ENCODE measurements at regions not wholly inside any gene's neighbourhood (a gene's known extent, or its start where the extent isn't known, plus 50 kb on each side); places are given as distances from the start of the nearest gene placed in this dataset.
"Not testable (repeated sequence)": the region's sequence is repeated elsewhere in the genome, so short reads cannot be mapped to it uniquely, and the experiment has no call there.

DNA sequence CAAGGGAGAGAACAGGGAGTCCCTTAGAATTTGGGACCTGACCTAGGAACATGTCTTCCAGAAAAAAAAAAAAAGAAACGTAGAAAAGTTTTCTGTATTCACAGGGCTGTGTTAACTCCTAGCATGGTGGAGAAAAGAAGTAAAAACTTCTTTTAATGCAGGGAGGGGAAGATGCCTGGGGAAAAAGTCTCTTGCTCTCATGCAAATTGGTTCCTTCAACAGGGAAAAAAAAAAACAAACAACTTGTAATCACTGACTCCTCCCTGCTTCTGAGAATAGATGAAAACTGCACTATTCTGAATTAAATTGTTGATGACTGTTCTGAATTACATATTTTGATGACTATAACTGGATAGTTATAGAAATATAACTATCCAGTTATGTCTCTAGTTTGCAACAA lies 933.2 kb downstream of the TRIB2 start:
- DNase-seq: no peak

DNA sequence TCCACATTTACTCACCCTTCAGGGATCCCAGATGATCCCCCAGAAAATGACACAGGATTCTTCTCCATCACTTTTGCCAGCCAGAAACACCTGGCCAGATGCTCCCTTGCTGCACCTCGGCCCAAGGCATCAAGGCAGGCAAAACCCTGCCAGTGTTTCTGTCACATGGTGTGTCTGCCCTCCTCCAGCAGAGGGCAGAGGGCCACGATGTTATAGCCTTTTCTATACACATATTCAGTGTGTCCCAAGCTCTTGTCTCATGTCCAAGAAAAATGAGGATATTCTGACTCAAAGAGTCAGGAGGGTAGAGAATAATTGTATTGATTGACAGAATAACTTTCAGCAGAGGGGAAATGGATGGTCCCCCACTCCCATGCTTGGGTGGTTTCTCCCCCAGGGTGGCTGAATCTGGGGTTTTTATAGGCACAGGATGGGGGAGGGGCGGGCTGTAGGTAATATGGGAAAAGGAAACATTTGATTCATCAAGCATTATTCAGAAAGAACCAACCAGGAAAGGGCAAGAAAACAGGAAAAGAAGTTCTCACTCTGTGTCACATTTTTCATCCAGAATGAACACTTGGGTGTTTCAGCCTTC lies 933.9 kb downstream of the TRIB2 start:
- no peak for DNase-seq

- no peak for DNase-seq
Observed at GRCh38 chr2:13651684-13652131, 935.0 kb downstream of the TRIB2 start.

DNA sequence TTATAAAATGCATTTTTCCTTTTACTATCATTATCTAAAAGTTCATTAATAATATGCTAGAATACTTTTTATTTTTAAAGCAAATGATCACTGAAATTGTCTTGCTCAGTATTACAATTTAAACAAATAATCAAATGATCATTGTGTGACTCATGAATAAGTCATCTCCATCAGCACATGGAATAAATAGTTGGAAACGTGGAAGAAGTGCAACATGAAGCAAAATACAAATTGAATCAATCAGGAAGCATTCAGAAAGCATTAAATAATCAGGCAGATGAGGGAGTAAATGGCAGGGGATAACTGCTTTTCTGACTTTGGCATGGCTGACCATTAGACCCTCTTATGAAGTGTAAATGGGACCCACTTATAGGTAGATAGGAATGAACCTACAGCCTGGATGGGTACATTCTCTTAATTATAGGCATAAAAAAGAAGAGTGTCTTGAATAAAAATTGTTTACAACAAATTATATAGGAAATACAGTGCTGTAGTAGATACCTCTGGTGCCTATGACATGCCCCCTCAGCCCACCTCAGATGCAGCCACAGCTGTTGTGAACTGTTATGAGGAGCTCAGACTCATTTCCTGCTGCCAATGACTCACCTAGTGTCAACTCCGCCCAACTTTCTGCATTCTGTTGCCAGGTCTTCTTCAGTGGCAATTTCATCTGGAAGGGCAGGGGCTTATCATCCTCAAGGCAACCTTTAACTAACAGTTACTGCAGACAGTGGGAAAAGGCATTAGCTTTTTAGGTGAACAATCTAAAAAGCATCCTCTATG lies 936.0 kb downstream of the TRIB2 start:
- DNase-seq: no peak

- DNase-seq: no peak
Observed at GRCh38 chr2:13654416-13654815, 937.7 kb downstream of the TRIB2 start.

DNA sequence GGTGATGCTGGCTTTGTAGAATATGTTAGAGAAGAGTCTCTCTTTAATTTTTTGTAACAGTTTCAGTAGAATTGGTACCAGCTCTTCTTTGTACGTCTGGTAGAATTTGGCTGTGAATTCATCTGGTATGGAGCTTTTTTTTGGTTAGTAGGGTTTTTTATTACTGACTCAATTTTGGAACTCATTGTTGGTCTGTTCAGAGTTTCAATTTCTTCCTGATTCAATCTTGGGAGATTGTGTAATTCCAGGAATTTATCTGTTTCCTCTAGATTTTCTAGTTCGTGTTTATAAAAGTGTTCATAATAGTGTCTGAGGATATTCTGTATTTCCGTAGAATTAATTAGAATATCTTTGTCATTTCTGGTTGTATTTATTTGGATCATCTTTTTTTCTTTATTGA lies 943.5 kb downstream of the TRIB2 start:
- no peak for DNase-seq

GRCh38 chr2:13662055-13662454 lies 945.3 kb downstream of the TRIB2 start:
- no peak for DNase-seq

- DNase-seq: no peak
Observed at GRCh38 chr2:13666582-13667414, 950.1 kb downstream of the TRIB2 start.

- DNase-seq: no peak
Observed at GRCh38 chr2:13667415-13667757, 950.6 kb downstream of the TRIB2 start.

DNA sequence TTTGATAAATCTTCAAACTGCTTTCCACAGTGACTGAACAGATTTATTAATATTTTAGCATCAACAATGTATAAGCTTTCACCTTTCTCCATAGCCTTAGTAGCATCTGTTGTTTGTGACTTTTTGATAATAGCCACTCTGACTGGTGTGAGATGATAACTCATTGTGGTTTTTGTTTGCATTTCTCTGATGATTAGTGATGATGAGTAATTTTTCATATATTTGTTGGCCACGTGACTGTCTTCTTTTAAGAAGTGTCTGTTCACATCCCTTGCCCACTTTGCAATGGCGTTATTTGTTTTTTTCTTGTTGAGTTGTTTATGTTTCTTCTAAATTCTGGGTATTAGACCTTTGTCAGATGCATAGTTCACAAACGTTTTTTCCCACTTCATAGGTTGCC lies 952.9 kb downstream of the TRIB2 start:
- no peak for DNase-seq

DNA sequence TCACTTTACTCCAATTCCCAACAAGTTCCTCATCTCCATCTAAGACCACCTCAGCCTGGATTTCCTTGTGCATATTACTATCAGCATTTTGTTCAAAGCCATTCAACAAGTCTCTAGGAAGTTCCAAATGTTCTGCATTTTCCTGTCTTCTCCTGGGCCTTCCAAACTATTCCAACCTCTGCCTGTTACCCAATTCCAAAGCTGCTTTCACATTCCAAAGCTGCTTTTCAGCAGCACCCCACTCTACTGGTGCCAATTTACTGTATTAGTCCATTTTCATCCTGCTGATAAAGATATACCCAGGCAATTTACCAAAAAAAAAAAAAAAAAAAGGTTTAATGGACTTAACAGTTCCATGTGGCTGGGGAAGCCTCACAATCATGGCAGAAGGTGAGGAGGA lies 957.1 kb downstream of the TRIB2 start:
- DNase-seq: not testable (repeated sequence)

DNA sequence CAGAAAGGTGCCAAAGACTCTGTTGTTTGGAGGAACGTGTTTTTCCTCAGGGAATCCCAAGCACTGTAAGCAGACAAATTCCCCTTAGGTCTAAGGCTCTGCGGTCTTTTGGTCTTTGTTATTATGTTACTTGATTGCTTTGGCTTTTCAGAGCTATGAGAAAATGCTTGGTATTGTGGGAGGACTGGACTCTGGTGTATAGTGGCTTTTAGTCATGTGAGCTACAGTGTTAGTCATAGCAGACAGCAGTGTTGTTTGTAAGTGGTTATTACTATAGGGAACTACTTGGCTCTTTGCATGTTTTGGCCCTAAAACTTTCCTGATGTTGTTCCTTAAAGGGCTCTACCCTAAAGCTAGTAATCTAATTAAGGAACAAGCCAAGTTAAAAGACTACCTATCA lies 956.2 kb upstream of the LRATD1 start:
- DNase-seq: no peak

DNA sequence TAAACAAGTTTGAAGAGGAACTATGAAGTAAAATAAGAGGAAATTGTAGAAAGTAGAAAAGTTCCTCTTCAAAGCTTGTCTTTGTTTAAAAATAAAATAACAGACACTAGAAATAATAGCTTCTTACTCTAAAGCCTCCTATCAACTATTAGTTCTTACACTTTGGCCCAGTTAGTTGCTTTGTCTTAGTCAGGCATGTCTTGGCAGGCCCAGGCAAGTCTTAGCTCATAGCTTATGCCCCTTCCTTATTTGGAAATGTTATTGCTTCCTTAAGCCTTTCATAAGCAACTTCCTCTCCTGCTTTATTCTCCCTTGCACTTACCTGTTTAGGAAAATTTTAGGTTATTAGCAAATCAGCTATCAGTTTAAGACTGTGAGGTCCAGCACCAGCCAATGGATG lies 950.6 kb upstream of the LRATD1 start:
- DNase-seq: no peak

- no peak for DNase-seq
Observed at GRCh38 chr2:13682540-13683272, 949.8 kb upstream of the LRATD1 start.

GRCh38 chr2:13686262-13686661 lies 946.3 kb upstream of the LRATD1 start:
- no peak for DNase-seq

DNA sequence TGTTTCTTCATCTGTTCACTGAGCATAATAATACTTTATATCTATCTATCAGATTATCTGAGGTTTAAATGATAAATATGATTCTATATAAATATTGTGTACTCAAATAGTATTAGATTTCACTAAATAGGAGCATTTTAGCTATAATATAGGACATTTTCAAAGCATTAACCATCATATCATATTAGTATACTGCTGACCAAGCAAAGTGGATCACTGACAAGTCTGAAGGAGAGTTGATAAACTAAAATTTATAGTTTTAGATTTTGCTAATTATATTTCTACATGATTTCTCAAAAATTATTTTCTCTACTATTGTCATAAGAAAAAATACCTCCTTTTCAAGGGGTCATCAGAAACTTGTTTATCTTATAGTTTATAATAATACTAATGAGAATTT lies 937.8 kb upstream of the LRATD1 start:
- DNase-seq: no peak

GRCh38 chr2:13696601-13697000 lies 935.9 kb upstream of the LRATD1 start:
- no peak for DNase-seq

- no peak for DNase-seq
Observed at GRCh38 chr2:13698847-13699246, 933.7 kb upstream of the LRATD1 start.

DNA sequence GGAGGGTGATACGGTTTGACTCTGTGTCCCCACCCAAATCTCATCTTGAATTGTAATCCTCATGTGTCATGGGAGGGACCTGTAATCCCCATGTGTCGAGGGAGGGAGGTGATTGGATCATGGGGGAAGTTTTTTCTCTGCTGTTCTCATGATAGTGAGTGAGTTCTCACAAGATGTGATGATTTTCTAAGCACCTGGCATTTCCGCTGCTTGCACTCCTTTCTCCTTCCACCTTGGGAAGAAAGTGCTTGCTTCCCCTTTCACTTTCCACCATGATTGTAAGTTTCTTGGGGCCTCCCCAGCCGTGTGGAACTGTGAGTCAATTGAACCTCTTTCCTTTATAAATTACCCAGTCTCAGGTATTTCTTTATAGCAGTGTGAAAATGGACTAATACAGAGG lies 932.6 kb upstream of the LRATD1 start:
- DNase-seq: not testable (repeated sequence)

GRCh38 chr2:13711154-13711553 lies 921.4 kb upstream of the LRATD1 start:
- no peak for DNase-seq

- no peak for DNase-seq
Observed at GRCh38 chr2:13714466-13714865, 918.1 kb upstream of the LRATD1 start.

DNA sequence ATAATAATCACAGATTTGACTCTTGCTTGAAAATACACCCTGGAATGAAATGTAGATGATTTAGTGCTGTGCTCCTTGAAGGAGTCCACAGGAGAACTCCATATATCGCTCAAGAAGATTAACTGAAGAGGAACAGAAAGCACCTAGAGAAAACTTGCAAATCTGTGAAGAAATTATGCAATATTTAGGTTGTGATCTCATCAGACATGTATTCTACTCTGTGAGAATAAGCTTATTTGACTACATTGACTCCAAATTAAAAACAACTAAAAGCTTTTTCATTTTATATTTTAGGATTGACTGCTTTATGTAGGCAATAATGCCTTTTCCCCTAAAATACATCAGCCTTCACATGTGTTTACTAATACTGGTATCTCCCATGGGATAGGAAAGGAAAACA lies 906.6 kb upstream of the LRATD1 start:
- DNase-seq: no peak

DNA sequence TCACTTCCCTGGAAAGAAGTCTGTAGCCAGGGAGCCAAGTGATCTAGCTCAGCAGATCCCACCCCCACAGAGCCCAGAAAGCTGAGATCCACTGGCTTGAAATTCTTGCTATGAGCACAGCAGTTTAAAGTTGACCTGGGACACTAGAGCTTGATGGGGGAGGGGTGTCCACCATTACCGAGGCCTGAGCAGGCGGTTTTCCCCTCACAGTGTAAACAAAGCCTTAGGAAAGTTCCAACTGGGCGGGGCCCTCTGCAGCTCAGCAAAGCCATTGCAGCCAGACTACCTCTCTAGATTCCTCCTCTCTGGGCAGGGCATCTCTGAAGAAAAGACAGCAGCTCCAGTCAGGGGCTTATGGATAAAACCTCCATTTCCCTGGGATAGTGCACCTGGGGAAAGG lies 887.2 kb upstream of the LRATD1 start:
- DNase-seq: no peak

All from activated CD8-positive, alpha-beta memory T cell treated with anti-CD3 and anti-CD28 coated beads, Interleukin-2, amount 50 U/mL, for 48 hours (primary cell).